ENCODE measurements at regions not wholly inside any gene's neighbourhood (a gene's known extent, or its start where the extent isn't known, plus 50 kb on each side); places are given as distances from the start of the nearest gene placed in this dataset. TPM values are rescaled to one million over a fixed set of nuclear protein-coding genes. Genes with fewer than 3 reads are reported as not detected.

DNA sequence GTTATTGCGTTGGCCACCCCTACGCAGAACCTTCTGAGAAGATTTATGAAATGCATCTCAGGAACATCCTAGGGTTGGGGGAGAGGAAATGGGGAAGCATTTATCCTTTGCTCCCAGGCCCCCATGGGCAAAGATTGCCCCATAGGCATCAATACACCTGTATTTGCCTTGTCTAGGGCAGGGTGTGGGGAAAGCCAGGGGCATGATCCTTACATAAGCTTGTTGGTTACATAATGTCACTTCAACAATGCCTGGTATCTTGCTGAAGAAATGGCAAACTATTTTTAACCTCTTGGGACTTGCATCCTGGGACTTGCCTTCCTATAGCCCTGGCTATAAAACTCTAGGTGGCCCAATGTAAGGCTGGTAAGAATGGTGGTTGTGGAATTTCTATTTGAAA lies 53.9 kb upstream of the SPRED2 start:
- TF ChIP-seq, protein P1, sequence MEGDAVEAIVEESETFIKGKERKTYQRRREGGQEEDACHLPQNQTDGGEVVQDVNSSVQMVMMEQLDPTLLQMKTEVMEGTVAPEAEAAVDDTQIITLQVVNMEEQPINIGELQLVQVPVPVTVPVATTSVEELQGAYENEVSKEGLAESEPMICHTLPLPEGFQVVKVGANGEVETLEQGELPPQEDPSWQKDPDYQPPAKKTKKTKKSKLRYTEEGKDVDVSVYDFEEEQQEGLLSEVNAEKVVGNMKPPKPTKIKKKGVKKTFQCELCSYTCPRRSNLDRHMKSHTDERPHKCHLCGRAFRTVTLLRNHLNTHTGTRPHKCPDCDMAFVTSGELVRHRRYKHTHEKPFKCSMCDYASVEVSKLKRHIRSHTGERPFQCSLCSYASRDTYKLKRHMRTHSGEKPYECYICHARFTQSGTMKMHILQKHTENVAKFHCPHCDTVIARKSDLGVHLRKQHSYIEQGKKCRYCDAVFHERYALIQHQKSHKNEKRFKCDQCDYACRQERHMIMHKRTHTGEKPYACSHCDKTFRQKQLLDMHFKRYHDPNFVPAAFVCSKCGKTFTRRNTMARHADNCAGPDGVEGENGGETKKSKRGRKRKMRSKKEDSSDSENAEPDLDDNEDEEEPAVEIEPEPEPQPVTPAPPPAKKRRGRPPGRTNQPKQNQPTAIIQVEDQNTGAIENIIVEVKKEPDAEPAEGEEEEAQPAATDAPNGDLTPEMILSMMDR (IDR thresholded peaks at IDR 0.05; ENCODE audit: unreplicated experiment): no peak
- H3K4me3 Mint-ChIP-seq (ENCODE audit: low read depth): no peak overlapping the region
- H3K27me3 Mint-ChIP-seq: peaks cover 6% of the 10 kb centered on the region
- no peak for DNase-seq (ENCODE audit: low spot score, unreplicated experiment)
- no peak overlapping the region for H3K27ac Mint-ChIP-seq
- H3K9me3 Mint-ChIP-seq (ENCODE audit: low read depth): no peaks in the 10 kb centered on the region
- no peaks in the 10 kb centered on the region for H3K36me3 Mint-ChIP-seq (ENCODE audit: insufficient read depth)
- peaks cover 6% of the 10 kb centered on the region for H3K4me1 Mint-ChIP-seq (ENCODE audit: low read depth)

DNA sequence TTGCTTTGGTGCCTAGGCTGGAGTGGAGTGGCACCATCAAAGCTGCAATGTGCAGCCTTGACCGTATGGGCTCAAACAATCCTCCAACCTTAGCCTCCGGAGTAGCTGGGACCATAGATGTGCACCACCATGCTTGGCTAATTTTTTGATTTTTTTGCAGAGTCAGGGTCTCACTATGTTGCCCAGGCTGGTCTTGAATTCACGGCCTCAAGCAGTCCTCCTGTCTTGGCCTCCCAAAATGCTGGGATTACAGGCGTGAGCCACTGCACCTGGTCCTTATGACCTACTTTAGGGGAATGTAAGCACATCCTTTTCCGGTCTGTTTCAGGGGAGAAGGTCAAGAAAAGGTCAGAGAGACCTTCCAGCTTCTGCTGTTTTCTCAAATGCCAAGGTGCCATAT lies 53.4 kb upstream of the SPRED2 start:
- Mint-ChIP-seq H3K9me3 (ENCODE audit: low read depth) (no peaks in the 10 kb centered on the region), H3K4me1 (ENCODE audit: low read depth) (peaks cover 6% of the 10 kb centered on the region), H3K27ac (no peak overlapping the region), H3K36me3 (ENCODE audit: insufficient read depth) (no peaks in the 10 kb centered on the region), H3K27me3 (peaks cover 6% of the 10 kb centered on the region), H3K4me3 (ENCODE audit: low read depth) (no peak overlapping the region)
- DNase-seq (ENCODE audit: low spot score, unreplicated experiment): no peak
- TF ChIP-seq, protein P1 (IDR thresholded peaks at IDR 0.05; ENCODE audit: unreplicated experiment): no peak

DNA sequence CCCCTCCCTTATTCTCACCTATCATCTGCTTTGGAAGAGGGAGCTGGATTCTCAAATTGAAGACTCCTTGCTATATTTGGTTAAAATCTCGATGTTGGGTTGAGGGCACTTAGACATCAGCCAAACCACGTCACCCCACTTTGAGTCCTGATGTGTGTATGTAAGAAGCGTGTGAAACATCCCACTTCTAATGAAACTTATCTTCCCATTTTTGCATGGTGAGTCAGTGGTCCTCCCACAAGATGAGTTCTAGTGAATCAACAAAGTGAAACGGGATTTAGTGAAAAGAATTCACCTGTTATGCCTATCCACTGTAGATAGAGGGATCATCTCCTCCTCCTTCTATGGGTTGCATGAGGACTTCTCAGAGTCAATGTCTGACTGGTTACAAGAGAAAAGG lies 51.4 kb upstream of the SPRED2 start:
- H3K36me3 Mint-ChIP-seq (ENCODE audit: insufficient read depth): no peaks in the 10 kb centered on the region
- DNase-seq (ENCODE audit: low spot score, unreplicated experiment): no peak
- H3K27ac Mint-ChIP-seq: no peak overlapping the region
- H3K4me3 Mint-ChIP-seq (ENCODE audit: low read depth): no peak overlapping the region
- peaks cover 6% of the 10 kb centered on the region for H3K4me1 Mint-ChIP-seq (ENCODE audit: low read depth)
- no peaks in the 10 kb centered on the region for H3K9me3 Mint-ChIP-seq (ENCODE audit: low read depth)
- TF ChIP-seq, protein P1 (IDR thresholded peaks at IDR 0.05; ENCODE audit: unreplicated experiment): no peak
- H3K27me3 Mint-ChIP-seq: peaks cover 6% of the 10 kb centered on the region

DNA sequence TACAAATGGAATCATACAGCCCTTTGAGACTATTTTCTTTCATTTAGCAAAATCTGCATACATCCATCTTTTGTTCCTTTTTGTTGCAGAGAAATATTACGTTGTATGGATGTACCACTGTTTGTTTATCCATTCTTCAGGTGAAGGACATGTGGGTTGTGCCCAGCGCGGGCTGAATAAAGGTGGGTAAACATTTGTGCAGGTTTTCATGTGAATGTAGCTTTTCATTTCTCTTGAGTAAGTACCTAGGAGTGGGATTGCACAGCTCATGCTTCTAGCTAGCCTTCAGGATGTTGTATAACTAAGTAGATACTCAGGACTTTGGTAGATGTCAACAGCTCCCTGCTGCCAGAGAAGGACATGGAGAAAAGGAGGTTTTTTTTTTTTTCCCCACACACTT lies 50.6 kb upstream of the SPRED2 start:
- H3K9me3 Mint-ChIP-seq (ENCODE audit: low read depth): no peaks in the 10 kb centered on the region
- peaks cover 2% of the 10 kb centered on the region for H3K27me3 Mint-ChIP-seq
- H3K36me3 Mint-ChIP-seq (ENCODE audit: insufficient read depth): no peaks in the 10 kb centered on the region
- DNase-seq (ENCODE audit: low spot score, unreplicated experiment): no peak
- H3K27ac Mint-ChIP-seq: no peak overlapping the region
- TF ChIP-seq, protein P1 (IDR thresholded peaks at IDR 0.05; ENCODE audit: unreplicated experiment): no peak
- H3K4me1 Mint-ChIP-seq (ENCODE audit: low read depth): peaks cover 6% of the 10 kb centered on the region
- H3K4me3 Mint-ChIP-seq (ENCODE audit: low read depth): no peak overlapping the region

Small RNA genes in the stretch of these regions (microRNA-seq; reads per million reads assigned to microRNA genes)
- gene MIR4778 (ENCODE audit: borderline number of aligned reads, unreplicated experiment): not detected
